22Rv1 (cell line): ENCODE measurements at regions not wholly inside any gene's neighbourhood (a gene's known extent, or its start where the extent isn't known, plus 50 kb on each side); places are given as distances from the start of the nearest gene placed in this dataset.

Source experiments
- CTCF ChIP-seq: fragments of 450-650 bp; IDR thresholded peaks from 2 replicates; pipeline ENCODE4 v1.5.1; 2017; ENCODE audit warnings: mild to moderate bottlenecking
- ZFX ChIP-seq: fragments of 450-650 bp; IDR thresholded peaks from 2 replicates; pipeline ENCODE4 v1.6.1; 2017; ENCODE audit warnings: antibody characterized with exemption, borderline replicate concordance

DNA sequence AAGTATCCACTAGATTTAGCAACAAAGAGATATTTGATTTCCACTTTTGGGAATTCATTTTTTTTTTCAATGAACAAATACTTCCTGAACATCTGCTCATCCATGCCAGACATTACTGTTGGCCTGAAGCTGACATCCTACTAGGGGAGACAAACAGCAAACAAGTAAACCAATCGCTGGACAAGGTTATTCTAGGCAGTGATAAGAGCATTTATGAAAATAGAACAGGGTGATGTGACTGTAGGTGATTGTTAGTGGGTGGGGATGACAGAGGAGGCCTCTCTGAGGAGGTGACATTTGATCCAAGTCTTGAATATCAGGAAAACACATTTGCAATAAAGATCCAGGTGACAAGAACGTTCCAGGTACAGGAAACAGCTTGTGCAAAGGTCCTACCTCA, 89.1 kb upstream of the FAM180A start:
- TF ChIP-seq CTCF (no peak), ZFX (no peak)
